ENCODE measurements at regions not wholly inside any gene's neighbourhood (a gene's known extent, or its start where the extent isn't known, plus 50 kb on each side); places are given as distances from the start of the nearest gene placed in this dataset.

DNA sequence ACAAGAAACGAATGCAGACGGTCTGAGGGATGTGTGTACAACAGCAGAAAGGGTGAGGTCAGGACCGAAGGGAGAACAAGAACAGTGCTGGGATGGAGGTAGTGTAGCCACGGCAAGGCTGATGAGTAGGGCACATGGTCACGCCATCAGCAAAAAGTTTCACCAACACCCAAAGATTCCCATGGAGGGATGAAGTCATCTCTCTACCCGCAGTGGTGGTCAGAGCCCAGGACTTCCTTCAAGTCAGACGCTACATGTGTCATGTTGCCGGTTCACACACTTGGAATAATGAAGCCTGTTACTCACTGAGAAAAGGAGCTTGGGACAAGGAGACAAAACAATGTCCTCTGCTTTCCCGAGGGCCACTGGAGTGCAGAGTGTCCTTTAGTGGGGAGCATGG is 79.7 kb downstream of the SALL1 start:
- ChIA-PET CTCF (no interaction called here), POLR2A (no interaction called here)
- intact Hi-C loops (cut with micrococcal nuclease) (no loop called here), dilution Hi-C loops (cut with MboI; ENCODE audit: extremely low pct_ligation_motif_present, low sequenced_read_pairs) (no loop called here)
- TF ChIP-seq EZH2 (IDR thresholded peaks at IDR 0.05; ENCODE audit: borderline replicate concordance, low read depth, low read length, severe bottlenecking), result no peak
- TF ChIP-seq, protein P1, sequence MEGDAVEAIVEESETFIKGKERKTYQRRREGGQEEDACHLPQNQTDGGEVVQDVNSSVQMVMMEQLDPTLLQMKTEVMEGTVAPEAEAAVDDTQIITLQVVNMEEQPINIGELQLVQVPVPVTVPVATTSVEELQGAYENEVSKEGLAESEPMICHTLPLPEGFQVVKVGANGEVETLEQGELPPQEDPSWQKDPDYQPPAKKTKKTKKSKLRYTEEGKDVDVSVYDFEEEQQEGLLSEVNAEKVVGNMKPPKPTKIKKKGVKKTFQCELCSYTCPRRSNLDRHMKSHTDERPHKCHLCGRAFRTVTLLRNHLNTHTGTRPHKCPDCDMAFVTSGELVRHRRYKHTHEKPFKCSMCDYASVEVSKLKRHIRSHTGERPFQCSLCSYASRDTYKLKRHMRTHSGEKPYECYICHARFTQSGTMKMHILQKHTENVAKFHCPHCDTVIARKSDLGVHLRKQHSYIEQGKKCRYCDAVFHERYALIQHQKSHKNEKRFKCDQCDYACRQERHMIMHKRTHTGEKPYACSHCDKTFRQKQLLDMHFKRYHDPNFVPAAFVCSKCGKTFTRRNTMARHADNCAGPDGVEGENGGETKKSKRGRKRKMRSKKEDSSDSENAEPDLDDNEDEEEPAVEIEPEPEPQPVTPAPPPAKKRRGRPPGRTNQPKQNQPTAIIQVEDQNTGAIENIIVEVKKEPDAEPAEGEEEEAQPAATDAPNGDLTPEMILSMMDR (IDR thresholded peaks at IDR 0.05; ENCODE audit: extremely low read depth in 1 of 2, insufficient read depth in 1 of 2, low read depth in 1 of 2, low read length in 2 of 2), result no peak
- TF ChIP-seq POLR2A (IDR thresholded peaks at IDR 0.05; ENCODE audit: low read depth, low read length), result no peak
- H3K4me2 ChIP-seq (ENCODE audit: insufficient read depth, low read length), result no peak overlapping the region
- H4K20me1 ChIP-seq (replicated peaks; ENCODE audit: control insufficient read depth, extremely low read depth, insufficient read depth, low read length), result no peaks in the 10 kb centered on the region
- FAIRE-seq, result no peak
- H3K27ac ChIP-seq (ENCODE audit: insufficient read depth, low read depth, low read length), result no peak overlapping the region
- H3K4me3 ChIP-seq (replicated peaks in 1 of 3; ENCODE audit: insufficient read depth in 1 of 3, low read depth in 1 of 3, low read length in 3 of 3), result no peak overlapping the region
- H3K9ac ChIP-seq (replicated peaks; ENCODE audit: extremely low read depth, insufficient read depth, low read length), result no peak overlapping the region
- H3K79me2 ChIP-seq (ENCODE audit: control insufficient read depth, insufficient read depth, low read length), result no peaks in the 10 kb centered on the region
- no TSS peak for BruUV-seq (replicated peaks)
- no peak for DNase-seq (ENCODE audit: low read depth, low spot score)
- H3K9me1 ChIP-seq (replicated peaks; ENCODE audit: control insufficient read depth, extremely low read depth, insufficient read depth, low read length), result no peaks in the 10 kb centered on the region
- H3K27me3 ChIP-seq (ENCODE audit: control insufficient read depth in 2 of 2, insufficient read depth in 2 of 2, low read length in 2 of 2), result no peaks in the 10 kb centered on the region
- H3K4me1 ChIP-seq (ENCODE audit: control insufficient read depth, extremely low read depth, insufficient read depth, low read length), result no peaks in the 10 kb centered on the region
- no peaks in the 10 kb centered on the region for H3K36me3 ChIP-seq (ENCODE audit: control insufficient read depth in 2 of 2, extremely low read depth in 1 of 2, insufficient read depth in 2 of 2, low read length in 2 of 2)
- H3K9me3 ChIP-seq (replicated peaks; ENCODE audit: control insufficient read depth, insufficient read depth, low read length), result peaks cover 2% of the 10 kb centered on the region
- no peak overlapping the region for H2AFZ ChIP-seq (ENCODE audit: low read depth, low read length)

DNA sequence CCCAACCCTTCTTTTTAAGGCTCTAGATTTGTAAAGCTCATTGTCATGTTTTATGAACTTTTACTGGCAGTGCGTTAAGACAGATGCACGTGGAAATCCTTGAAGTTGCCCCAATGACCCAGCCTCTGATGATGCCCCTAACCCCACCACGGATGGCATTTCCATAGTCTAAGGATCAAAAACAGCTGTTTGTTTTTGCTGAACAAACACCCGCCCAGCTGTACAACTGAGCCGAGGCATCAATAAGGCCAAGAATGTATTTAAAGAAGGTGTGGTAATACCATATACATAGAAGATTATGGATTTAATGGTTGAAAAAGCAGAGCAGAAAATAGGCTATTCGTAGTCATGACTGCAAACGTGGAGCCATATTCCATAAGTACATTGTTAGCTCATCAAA is 83.7 kb downstream of the SALL1 start:
- BruUV-seq (replicated peaks), result no TSS peak
- dilution Hi-C loops (cut with MboI; ENCODE audit: extremely low pct_ligation_motif_present, low sequenced_read_pairs) (no loop called here), intact Hi-C loops (cut with micrococcal nuclease) (no loop called here)
- no peak for FAIRE-seq
- Histone ChIP-seq H3K9me3 (replicated peaks; ENCODE audit: control insufficient read depth, insufficient read depth, low read length) (no peaks in the 10 kb centered on the region), H3K36me3 (ENCODE audit: control insufficient read depth in 2 of 2, extremely low read depth in 1 of 2, insufficient read depth in 2 of 2, low read length in 2 of 2) (no peaks in the 10 kb centered on the region), H3K4me2 (ENCODE audit: insufficient read depth, low read length) (no peak overlapping the region), H2AFZ (ENCODE audit: low read depth, low read length) (no peak overlapping the region), H3K9ac (replicated peaks; ENCODE audit: extremely low read depth, insufficient read depth, low read length) (no peak overlapping the region), H4K20me1 (replicated peaks; ENCODE audit: control insufficient read depth, extremely low read depth, insufficient read depth, low read length) (no peaks in the 10 kb centered on the region), H3K27me3 (ENCODE audit: control insufficient read depth in 2 of 2, insufficient read depth in 2 of 2, low read length in 2 of 2) (no peaks in the 10 kb centered on the region), H3K9me1 (replicated peaks; ENCODE audit: control insufficient read depth, extremely low read depth, insufficient read depth, low read length) (no peaks in the 10 kb centered on the region), H3K4me1 (ENCODE audit: control insufficient read depth, extremely low read depth, insufficient read depth, low read length) (no peaks in the 10 kb centered on the region), H3K27ac (ENCODE audit: insufficient read depth, low read depth, low read length) (no peak overlapping the region), H3K4me3 (replicated peaks in 1 of 3; ENCODE audit: insufficient read depth in 1 of 3, low read depth in 1 of 3, low read length in 3 of 3) (no peak overlapping the region), H3K79me2 (ENCODE audit: control insufficient read depth, insufficient read depth, low read length) (no peaks in the 10 kb centered on the region)
- TF ChIP-seq, protein P1 (IDR thresholded peaks at IDR 0.05; ENCODE audit: extremely low read depth in 1 of 2, insufficient read depth in 1 of 2, low read depth in 1 of 2, low read length in 2 of 2), result no peak
- TF ChIP-seq EZH2 (IDR thresholded peaks at IDR 0.05; ENCODE audit: borderline replicate concordance, low read depth, low read length, severe bottlenecking) (no peak), POLR2A (IDR thresholded peaks at IDR 0.05; ENCODE audit: low read depth, low read length) (no peak), MYC (IDR thresholded peaks at IDR 0.05; ENCODE audit: low read depth, low read length) (no peak), POLR2AphosphoS5 (IDR thresholded peaks at IDR 0.05; ENCODE audit: insufficient read depth, low read depth, low read length) (no peak), GATA2 (IDR thresholded peaks at IDR 0.05; ENCODE audit: insufficient read depth, insufficient read length, low read depth, low read length) (no peak), FOS (IDR thresholded peaks at IDR 0.05; ENCODE audit: borderline replicate concordance, insufficient read depth, low read length) (no peak), JUN (IDR thresholded peaks at IDR 0.05; ENCODE audit: borderline replicate concordance, insufficient read depth, insufficient read length, low read depth) (no peak)
- TF ChIP-seq, protein P2, sequence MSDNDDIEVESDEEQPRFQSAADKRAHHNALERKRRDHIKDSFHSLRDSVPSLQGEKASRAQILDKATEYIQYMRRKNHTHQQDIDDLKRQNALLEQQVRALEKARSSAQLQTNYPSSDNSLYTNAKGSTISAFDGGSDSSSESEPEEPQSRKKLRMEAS (IDR thresholded peaks at IDR 0.05; ENCODE audit: insufficient read depth, insufficient read length), result no peak
- ChIA-PET CTCF (no interaction called here), POLR2A (no interaction called here)
- no peak for DNase-seq (ENCODE audit: low read depth, low spot score)

Data from endothelial cell of umbilical vein (primary cell).